Omental fat pad (tissue), 3 donors: ENCODE measurements at regions not wholly inside any gene's neighbourhood (a gene's known extent, or its start where the extent isn't known, plus 50 kb on each side); places are given as distances from the start of the nearest gene placed in this dataset.

Experiments
- ATAC-seq: fragments of 150-250 bp; one replicate; pipeline ENCODE4 v1.9.1; 2016; ENCODE audit warnings: mild to moderate bottlenecking, moderate library complexity; ENCODE audit not compliant: low FRiP score
- DNase-seq: peaks from one replicate; pipeline ENCODE4 v3.0.0-alpha.2; 2019; ENCODE audit warnings: low spot score
- TF ChIP-seq, protein P1 (sequence below), 3 donors: fragments of 450-650 bp; IDR thresholded peaks; one replicate each; pipeline ENCODE4 v1.5.1; 2016 to 2017; ENCODE audit warnings: antibody characterized with exemption in 3 of 3, mild to moderate bottlenecking in 3 of 3, moderate library complexity in 2 of 3

- TF ChIP-seq, protein P1, sequence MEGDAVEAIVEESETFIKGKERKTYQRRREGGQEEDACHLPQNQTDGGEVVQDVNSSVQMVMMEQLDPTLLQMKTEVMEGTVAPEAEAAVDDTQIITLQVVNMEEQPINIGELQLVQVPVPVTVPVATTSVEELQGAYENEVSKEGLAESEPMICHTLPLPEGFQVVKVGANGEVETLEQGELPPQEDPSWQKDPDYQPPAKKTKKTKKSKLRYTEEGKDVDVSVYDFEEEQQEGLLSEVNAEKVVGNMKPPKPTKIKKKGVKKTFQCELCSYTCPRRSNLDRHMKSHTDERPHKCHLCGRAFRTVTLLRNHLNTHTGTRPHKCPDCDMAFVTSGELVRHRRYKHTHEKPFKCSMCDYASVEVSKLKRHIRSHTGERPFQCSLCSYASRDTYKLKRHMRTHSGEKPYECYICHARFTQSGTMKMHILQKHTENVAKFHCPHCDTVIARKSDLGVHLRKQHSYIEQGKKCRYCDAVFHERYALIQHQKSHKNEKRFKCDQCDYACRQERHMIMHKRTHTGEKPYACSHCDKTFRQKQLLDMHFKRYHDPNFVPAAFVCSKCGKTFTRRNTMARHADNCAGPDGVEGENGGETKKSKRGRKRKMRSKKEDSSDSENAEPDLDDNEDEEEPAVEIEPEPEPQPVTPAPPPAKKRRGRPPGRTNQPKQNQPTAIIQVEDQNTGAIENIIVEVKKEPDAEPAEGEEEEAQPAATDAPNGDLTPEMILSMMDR (IDR thresholded peaks at IDR 0.05) = no peak
- ATAC-seq (no peak), DNase-seq (no peak)
Observed at GRCh38 chr1:18535391-18536210, 54.9 kb downstream of the KLHDC7A start.

- no peak for DNase-seq
Observed at GRCh38 chr1:18536356-18536755, 55.6 kb downstream of the KLHDC7A start.

DNA sequence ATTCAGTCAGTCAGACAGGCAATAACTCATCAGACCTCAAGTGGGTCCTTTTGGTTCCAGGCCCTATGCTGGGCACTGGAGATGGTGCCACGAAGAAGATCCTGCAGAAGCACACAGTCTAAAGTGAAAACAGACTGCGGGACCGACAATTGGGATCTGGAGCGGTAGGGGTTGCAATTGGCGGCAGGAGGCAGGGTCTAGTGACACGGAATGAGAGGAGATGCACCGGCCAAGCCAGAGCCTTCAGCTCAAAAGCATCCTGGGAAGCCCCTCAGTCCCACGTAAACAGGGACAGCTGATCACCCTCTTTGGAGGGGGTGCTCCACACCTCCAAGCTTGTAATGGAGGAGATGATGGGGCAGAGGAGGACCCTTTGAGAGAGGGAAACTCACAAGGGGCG is 56.2 kb downstream of the KLHDC7A start:
- no peak for DNase-seq
- ATAC-seq = no peak
- TF ChIP-seq, protein P1 (IDR thresholded peaks at IDR 0.05) = no peak

More at GRCh38 chr1:18536356-18536755, 55.6 kb downstream of the KLHDC7A start:
- no peak for ATAC-seq
- TF ChIP-seq, protein P1 (IDR thresholded peaks at IDR 0.05) = no peak

DNA sequence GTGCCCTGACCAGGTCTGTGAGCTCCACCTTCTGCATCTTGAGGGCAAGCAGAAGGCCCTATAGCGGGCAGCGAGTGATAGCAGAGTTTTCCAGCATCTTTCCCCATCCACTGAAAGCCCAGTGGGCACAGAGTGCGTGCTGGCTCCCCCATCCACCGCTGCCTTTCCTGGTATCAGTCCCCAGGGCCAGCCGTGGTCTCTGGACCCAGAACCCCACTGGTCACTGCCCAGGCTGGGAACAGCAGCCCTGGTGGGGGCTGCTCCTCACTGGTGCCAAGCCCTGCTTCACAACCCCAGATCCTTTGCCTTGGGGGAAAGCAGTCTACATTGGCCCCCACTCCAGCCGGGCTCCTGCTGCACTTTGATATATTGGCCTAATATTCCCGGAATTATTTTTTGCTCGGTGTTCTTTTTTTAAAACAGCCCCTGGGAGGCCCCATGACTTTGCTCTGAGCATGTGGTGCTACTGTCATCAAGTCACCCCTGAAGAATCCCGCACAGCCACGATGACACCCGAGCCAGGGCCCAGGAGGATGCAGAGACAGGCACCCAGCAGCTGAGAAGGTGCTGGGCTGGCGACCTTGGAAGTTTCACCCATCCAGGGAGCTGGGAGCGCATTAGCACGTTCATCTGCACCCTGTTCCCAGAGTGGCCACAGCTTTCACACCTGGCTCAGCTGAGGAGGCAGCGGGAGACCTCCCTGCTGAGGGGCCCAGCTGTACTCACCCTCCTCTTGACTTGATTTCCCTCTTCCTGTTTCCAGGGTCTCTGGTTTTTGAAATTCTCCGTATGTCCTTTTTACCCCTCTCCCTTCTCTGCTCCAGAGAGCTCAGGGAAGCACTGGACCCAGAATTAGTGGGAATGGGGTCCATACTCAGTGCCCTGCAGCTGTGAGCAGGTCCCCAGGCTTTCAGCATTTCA is 56.9 kb downstream of the KLHDC7A start:
- DNase-seq (no peak), ATAC-seq (no peak)
- TF ChIP-seq, protein P1 (IDR thresholded peaks at IDR 0.05) = no peak

DNA sequence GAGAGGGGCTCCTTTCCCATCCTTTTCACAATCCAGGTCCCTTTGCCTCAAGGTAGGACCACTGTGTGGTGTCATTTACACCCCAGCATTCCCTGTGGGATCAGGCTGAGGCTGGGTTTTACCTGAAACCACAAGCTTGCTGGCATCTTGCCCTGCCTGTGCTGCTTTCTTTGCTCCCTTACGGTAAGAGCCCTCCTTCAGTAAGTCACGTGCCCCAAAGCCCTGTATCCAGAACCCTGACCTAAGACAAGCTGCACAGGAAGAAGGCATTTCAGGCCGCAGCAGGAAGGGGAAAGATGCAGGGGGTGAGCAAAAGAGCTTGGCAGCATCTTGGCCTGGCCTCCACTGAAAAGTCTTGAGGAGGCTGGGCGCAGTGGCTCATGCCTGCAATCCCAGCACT is 58.4 kb downstream of the KLHDC7A start:
- DNase-seq (no peak), ATAC-seq (no peak)
- TF ChIP-seq, protein P1 (IDR thresholded peaks at IDR 0.05) = no peak

DNA sequence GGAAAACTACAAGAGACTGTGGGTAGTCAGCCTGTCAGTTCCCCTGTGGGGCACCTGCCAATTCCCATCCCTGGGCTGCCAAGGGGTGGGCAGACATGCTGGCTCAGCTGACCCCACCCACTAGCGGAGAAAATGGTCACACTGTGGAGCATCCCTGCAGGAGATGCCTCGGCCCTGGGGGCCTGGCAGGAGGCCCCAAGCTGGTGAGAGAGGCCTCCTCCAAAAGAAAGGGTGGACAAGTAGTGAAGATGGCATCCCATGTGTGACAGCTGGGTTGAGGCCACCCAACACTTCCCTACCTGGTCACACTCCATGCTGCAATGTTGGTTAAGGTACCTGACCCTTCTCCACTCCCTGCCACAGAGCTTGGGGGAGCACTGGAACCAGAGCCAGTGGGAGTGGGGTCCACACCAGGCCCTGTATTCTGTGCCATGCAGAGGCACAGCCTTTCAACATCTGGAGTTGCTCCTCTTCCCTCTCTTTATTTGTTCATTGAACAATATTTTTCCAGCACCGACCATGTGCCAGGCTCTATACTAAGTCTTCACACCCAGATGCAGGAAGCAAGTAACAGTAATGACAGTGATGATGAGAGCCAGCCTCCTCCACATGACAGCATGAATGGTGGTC is 59.5 kb downstream of the KLHDC7A start:
- DNase-seq (no peak), ATAC-seq (no peak)
- TF ChIP-seq, protein P1 (IDR thresholded peaks at IDR 0.05) = no peak
